HG03354 (cell line): ENCODE measurements at regions not wholly inside any gene's neighbourhood (a gene's known extent, or its start where the extent isn't known, plus 50 kb on each side); places are given as distances from the start of the nearest gene placed in this dataset.

ENCODE experiments used
- ATAC-seq: cut with Tn5 transposase; IDR thresholded peaks from one replicate; pipeline ENCODE4 v1.9.1; 2021; ENCODE audit warnings: mild to moderate bottlenecking; ENCODE audit not compliant: unreplicated experiment, poor library complexity, severe bottlenecking

GRCh38 chr9:1962588-1963106 is 52.5 kb upstream of the SMARCA2 start:
- no peak for ATAC-seq

GRCh38 chr9:1964093-1964492 is 51.1 kb upstream of the SMARCA2 start:
- no peak for ATAC-seq
